ENCODE measurements at regions not wholly inside any gene's neighbourhood (a gene's known extent, or its start where the extent isn't known, plus 50 kb on each side); places are given as distances from the start of the nearest gene placed in this dataset.
"Not testable (repeated sequence)": the region's sequence is repeated elsewhere in the genome, so short reads cannot be mapped to it uniquely, and the experiment has no call there.

- H3K27me3 ChIP-seq (ENCODE audit: control insufficient read depth in 3 of 3, insufficient read depth in 3 of 3, low read length in 3 of 3); H3K4me1 ChIP-seq (ENCODE audit: control insufficient read depth in 3 of 3, insufficient read depth in 2 of 3, low read depth in 1 of 3, low read length in 2 of 3); DNase-seq; H3K36me3 ChIP-seq (ENCODE audit: control insufficient read depth in 3 of 3, insufficient read depth in 2 of 3, low read depth in 1 of 3, low read length in 3 of 3); H3K27ac ChIP-seq (ENCODE audit: low read depth in 1 of 3, low read length in 2 of 3); H3K4me3 ChIP-seq (ENCODE audit: low read depth in 1 of 3, low read length in 3 of 3); FAIRE-seq: not testable (repeated sequence)
- H3K9me3 ChIP-seq (ENCODE audit: control insufficient read depth in 2 of 2, insufficient read depth in 1 of 2, low read depth in 1 of 2, low read length in 1 of 2): peaks cover 0 to 15% of the 10 kb centered on the region in 2 donors
- 73 to 78% (median 74%) methylated on average over 4 of the region's 4 CpGs for WGBS, 3 donors
Measured at GRCh38 chr17:22213169-22213568, 520.8 kb downstream of the KCNJ18 start.

- H3K27ac ChIP-seq (ENCODE audit: low read depth in 1 of 3, low read length in 2 of 3): no peak overlapping the region
- DNase-seq (no peak), FAIRE-seq (no peak)
- H3K9me3 ChIP-seq (ENCODE audit: control insufficient read depth in 2 of 2, insufficient read depth in 1 of 2, low read depth in 1 of 2, low read length in 1 of 2): peaks cover 0 to 21% of the 10 kb centered on the region in 2 donors
- no peaks in the 10 kb centered on the region for H3K36me3 ChIP-seq (ENCODE audit: control insufficient read depth in 3 of 3, insufficient read depth in 2 of 3, low read depth in 1 of 3, low read length in 3 of 3)
- no peaks in the 10 kb centered on the region for H3K27me3 ChIP-seq (ENCODE audit: control insufficient read depth in 3 of 3, insufficient read depth in 3 of 3, low read length in 3 of 3)
- no peaks in the 10 kb centered on the region for H3K4me1 ChIP-seq (ENCODE audit: control insufficient read depth in 3 of 3, insufficient read depth in 2 of 3, low read depth in 1 of 3, low read length in 2 of 3)
- H3K4me3 ChIP-seq (ENCODE audit: low read depth in 1 of 3, low read length in 3 of 3): no peak overlapping the region
- WGBS, 3 donors: 52 to 73% (median 67%) methylated on average over 27 of the region's 27 CpGs
Measured at GRCh38 chr17:22217135-22217534, 524.8 kb downstream of the KCNJ18 start.

- Histone ChIP-seq H3K36me3 (ENCODE audit: control insufficient read depth in 3 of 3, insufficient read depth in 2 of 3, low read depth in 1 of 3, low read length in 3 of 3) (no peaks in the 10 kb centered on the region), H3K9me3 (ENCODE audit: control insufficient read depth in 2 of 2, insufficient read depth in 1 of 2, low read depth in 1 of 2, low read length in 1 of 2) (peaks cover 0 to 26% of the 10 kb centered on the region in 2 donors), H3K27me3 (ENCODE audit: control insufficient read depth in 3 of 3, insufficient read depth in 3 of 3, low read length in 3 of 3) (no peaks in the 10 kb centered on the region), H3K27ac (ENCODE audit: low read depth in 1 of 3, low read length in 2 of 3) (no peak overlapping the region), H3K4me3 (ENCODE audit: low read depth in 1 of 3, low read length in 3 of 3) (no peak overlapping the region), H3K4me1 (ENCODE audit: control insufficient read depth in 3 of 3, insufficient read depth in 2 of 3, low read depth in 1 of 3, low read length in 2 of 3) (no peaks in the 10 kb centered on the region)
- FAIRE-seq: no peak
- 64 to 74% (median 67%) methylated on average over 8 of the region's 8 CpGs for WGBS, 3 donors
- no peak for DNase-seq
Measured at GRCh38 chr17:22221344-22221743, 529.0 kb downstream of the KCNJ18 start.

- DNase-seq: not testable (repeated sequence)
Measured at GRCh38 chr17:22226477-22226876, 534.2 kb downstream of the KCNJ18 start.

GRCh38 chr17:22226932-22227331 is 534.6 kb downstream of the KCNJ18 start:
- not testable (repeated sequence) for H3K36me3 ChIP-seq (ENCODE audit: control insufficient read depth in 3 of 3, insufficient read depth in 2 of 3, low read depth in 1 of 3, low read length in 3 of 3); DNase-seq; H3K27me3 ChIP-seq (ENCODE audit: control insufficient read depth in 3 of 3, insufficient read depth in 3 of 3, low read length in 3 of 3); H3K27ac ChIP-seq (ENCODE audit: low read depth in 1 of 3, low read length in 2 of 3); H3K9me3 ChIP-seq (ENCODE audit: control insufficient read depth in 2 of 2, insufficient read depth in 1 of 2, low read depth in 1 of 2, low read length in 1 of 2); H3K4me1 ChIP-seq (ENCODE audit: control insufficient read depth in 3 of 3, insufficient read depth in 2 of 3, low read depth in 1 of 3, low read length in 2 of 3); FAIRE-seq; H3K4me3 ChIP-seq (ENCODE audit: low read depth in 1 of 3, low read length in 3 of 3)
- WGBS, 3 donors: 76 to 87% (median 83%) methylated on average over 3 of the region's 3 CpGs

More at GRCh38 chr17:22226477-22226876, 534.2 kb downstream of the KCNJ18 start:
- peaks cover 0 to 12% of the 10 kb centered on the region in 2 donors for H3K9me3 ChIP-seq (ENCODE audit: control insufficient read depth in 2 of 2, insufficient read depth in 1 of 2, low read depth in 1 of 2, low read length in 1 of 2)
- 89 to 100% (median 94%) methylated on average over 3 of the region's 3 CpGs for WGBS, 3 donors
- H3K36me3 ChIP-seq (ENCODE audit: control insufficient read depth in 3 of 3, insufficient read depth in 2 of 3, low read depth in 1 of 3, low read length in 3 of 3); H3K27ac ChIP-seq (ENCODE audit: low read depth in 1 of 3, low read length in 2 of 3); H3K4me1 ChIP-seq (ENCODE audit: control insufficient read depth in 3 of 3, insufficient read depth in 2 of 3, low read depth in 1 of 3, low read length in 2 of 3); H3K4me3 ChIP-seq (ENCODE audit: low read depth in 1 of 3, low read length in 3 of 3); FAIRE-seq; H3K27me3 ChIP-seq (ENCODE audit: control insufficient read depth in 3 of 3, insufficient read depth in 3 of 3, low read length in 3 of 3): not testable (repeated sequence)

- H3K36me3 ChIP-seq (ENCODE audit: control insufficient read depth in 3 of 3, insufficient read depth in 2 of 3, low read depth in 1 of 3, low read length in 3 of 3); DNase-seq; FAIRE-seq; H3K4me3 ChIP-seq (ENCODE audit: low read depth in 1 of 3, low read length in 3 of 3); H3K27ac ChIP-seq (ENCODE audit: low read depth in 1 of 3, low read length in 2 of 3); H3K9me3 ChIP-seq (ENCODE audit: control insufficient read depth in 2 of 2, insufficient read depth in 1 of 2, low read depth in 1 of 2, low read length in 1 of 2); H3K27me3 ChIP-seq (ENCODE audit: control insufficient read depth in 3 of 3, insufficient read depth in 3 of 3, low read length in 3 of 3); H3K4me1 ChIP-seq (ENCODE audit: control insufficient read depth in 3 of 3, insufficient read depth in 2 of 3, low read depth in 1 of 3, low read length in 2 of 3): not testable (repeated sequence)
- 64 to 76% (median 67%) methylated on average over 4 to 5 of the region's 5 CpGs for WGBS, 3 donors
Measured at GRCh38 chr17:22227699-22228553, 535.6 kb downstream of the KCNJ18 start.

GRCh38 chr17:22229821-22230220 is 537.5 kb downstream of the KCNJ18 start:
- WGBS, 3 donors: 70 to 74% (median 72%) methylated on average over 5 of the region's 5 CpGs
- not testable (repeated sequence) for H3K4me1 ChIP-seq (ENCODE audit: control insufficient read depth in 3 of 3, insufficient read depth in 2 of 3, low read depth in 1 of 3, low read length in 2 of 3); FAIRE-seq

GRCh38 chr17:22233382-22233781 is 541.1 kb downstream of the KCNJ18 start:
- Histone ChIP-seq H3K27me3 (ENCODE audit: control insufficient read depth in 3 of 3, insufficient read depth in 3 of 3, low read length in 3 of 3) (no peaks in the 10 kb centered on the region), H3K4me3 (ENCODE audit: low read depth in 1 of 3, low read length in 3 of 3) (no peak overlapping the region), H3K36me3 (ENCODE audit: control insufficient read depth in 3 of 3, insufficient read depth in 2 of 3, low read depth in 1 of 3, low read length in 3 of 3) (no peaks in the 10 kb centered on the region), H3K27ac (ENCODE audit: low read depth in 1 of 3, low read length in 2 of 3) (no peak overlapping the region), H3K9me3 (ENCODE audit: control insufficient read depth in 2 of 2, insufficient read depth in 1 of 2, low read depth in 1 of 2, low read length in 1 of 2) (no peaks in the 10 kb centered on the region), H3K4me1 (ENCODE audit: control insufficient read depth in 3 of 3, insufficient read depth in 2 of 3, low read depth in 1 of 3, low read length in 2 of 3) (no peaks in the 10 kb centered on the region)
- 90 to 95% (median 94%) methylated on average over 1 of the region's 1 CpG for WGBS, 3 donors
- FAIRE-seq: no peak
- no peak for DNase-seq

More at GRCh38 chr17:22229821-22230220, 537.5 kb downstream of the KCNJ18 start:
- H3K4me3 ChIP-seq (ENCODE audit: low read depth in 1 of 3, low read length in 3 of 3); H3K27me3 ChIP-seq (ENCODE audit: control insufficient read depth in 3 of 3, insufficient read depth in 3 of 3, low read length in 3 of 3); H3K9me3 ChIP-seq (ENCODE audit: control insufficient read depth in 2 of 2, insufficient read depth in 1 of 2, low read depth in 1 of 2, low read length in 1 of 2); H3K36me3 ChIP-seq (ENCODE audit: control insufficient read depth in 3 of 3, insufficient read depth in 2 of 3, low read depth in 1 of 3, low read length in 3 of 3); H3K27ac ChIP-seq (ENCODE audit: low read depth in 1 of 3, low read length in 2 of 3); DNase-seq: not testable (repeated sequence)
